Activated T-cell treated with anti-CD3 and anti-CD28 coated beads, Interleukin-2, amount 50 U/mL, for 4 hours (primary cell): ENCODE measurements at regions not wholly inside any gene's neighbourhood (a gene's known extent, or its start where the extent isn't known, plus 50 kb on each side); places are given as distances from the start of the nearest gene placed in this dataset.
A peak's percentile ranks its signal among the peaks of the same experiment; 100 is the strongest.

Source experiments
- ATAC-seq, 2 donors: fragments of 200-7000 bp; cut with Tn5 transposase; one replicate each; pipeline ENCODE4 v1.10.0; 2021
- DNase-seq: peaks from one replicate; pipeline ENCODE4 v3.0.0-alpha.2; 2020
- H3K27me3 Mint-ChIP-seq: one replicate; pipeline ENCODE4 v1.8.0; 2021; ENCODE audit warnings: low read depth, mixed read lengths
- H3K36me3 Mint-ChIP-seq: one replicate; pipeline ENCODE4 v1.8.0; 2022; ENCODE audit warnings: mixed read lengths; ENCODE audit not compliant: insufficient read depth
- H3K4me1 Mint-ChIP-seq: one replicate; pipeline ENCODE4 v1.8.0; 2021; ENCODE audit warnings: low read depth, mixed read lengths
- H3K4me3 Mint-ChIP-seq: one replicate; pipeline ENCODE4 v1.8.0; 2021; ENCODE audit warnings: mild to moderate bottlenecking, moderate library complexity, mixed read lengths
- H3K9me3 Mint-ChIP-seq: one replicate; pipeline ENCODE4 v1.8.0; 2021; ENCODE audit warnings: mixed read lengths

- peaks cover 2% of the 10 kb centered on the region for H3K36me3 Mint-ChIP-seq
- no peaks in the 10 kb centered on the region for H3K27me3 Mint-ChIP-seq
- peak; percentile 27 for DNase-seq
- H3K4me1 Mint-ChIP-seq: peaks cover 67% of the 10 kb centered on the region
- no peaks in the 10 kb centered on the region for H3K9me3 Mint-ChIP-seq
- peak; percentile 11 to 16 for ATAC-seq
- H3K4me3 Mint-ChIP-seq: peak overlapping the region; percentile 33
Observed at GRCh38 chr14:71324767-71325272, 417.6 kb downstream of the PCNX1 start.

GRCh38 chr14:71327691-71328090, 420.4 kb downstream of the PCNX1 start:
- H3K9me3 Mint-ChIP-seq: no peaks in the 10 kb centered on the region
- H3K36me3 Mint-ChIP-seq: peaks cover 13% of the 10 kb centered on the region
- no peak overlapping the region for H3K4me3 Mint-ChIP-seq
- DNase-seq (no peak), ATAC-seq (no peak)
- H3K27me3 Mint-ChIP-seq: no peaks in the 10 kb centered on the region
- peaks cover 76% of the 10 kb centered on the region for H3K4me1 Mint-ChIP-seq

- Mint-ChIP-seq H3K4me1 (peaks cover 76% of the 10 kb centered on the region), H3K9me3 (no peaks in the 10 kb centered on the region)
- ATAC-seq: no peak
Observed at GRCh38 chr14:71328183-71328582, 420.9 kb downstream of the PCNX1 start.

GRCh38 chr14:71328954-71329353, 421.7 kb downstream of the PCNX1 start:
- ATAC-seq (no peak), DNase-seq (no peak)
- Mint-ChIP-seq H3K4me3 (no peak overlapping the region), H3K36me3 (peaks cover 21% of the 10 kb centered on the region), H3K9me3 (peaks cover 6% of the 10 kb centered on the region), H3K4me1 (peaks cover 78% of the 10 kb centered on the region), H3K27me3 (no peaks in the 10 kb centered on the region)

More at GRCh38 chr14:71328183-71328582, 420.9 kb downstream of the PCNX1 start:
- no peak overlapping the region for H3K4me3 Mint-ChIP-seq
- DNase-seq: no peak
- no peaks in the 10 kb centered on the region for H3K27me3 Mint-ChIP-seq
- H3K36me3 Mint-ChIP-seq: peaks cover 15% of the 10 kb centered on the region

- H3K27me3 Mint-ChIP-seq: no peaks in the 10 kb centered on the region
- peaks cover 6% of the 10 kb centered on the region for H3K9me3 Mint-ChIP-seq
- peaks cover 24% of the 10 kb centered on the region for H3K36me3 Mint-ChIP-seq
- DNase-seq (no peak), ATAC-seq (no peak)
- H3K4me3 Mint-ChIP-seq: no peak overlapping the region
- H3K4me1 Mint-ChIP-seq: peaks cover 61% of the 10 kb centered on the region
Observed at GRCh38 chr14:71331403-71331802, 424.1 kb downstream of the PCNX1 start.

- ATAC-seq (no peak), DNase-seq (no peak)
- peaks cover 6% of the 10 kb centered on the region for H3K9me3 Mint-ChIP-seq
- H3K36me3 Mint-ChIP-seq: peaks cover 31% of the 10 kb centered on the region
- peaks cover 60% of the 10 kb centered on the region for H3K4me1 Mint-ChIP-seq
- H3K4me3 Mint-ChIP-seq: no peak overlapping the region
- H3K27me3 Mint-ChIP-seq: no peaks in the 10 kb centered on the region
Observed at GRCh38 chr14:71332476-71332875, 425.2 kb downstream of the PCNX1 start.

- Mint-ChIP-seq H3K36me3 (peaks cover 34% of the 10 kb centered on the region), H3K27me3 (no peaks in the 10 kb centered on the region), H3K4me1 (peaks cover 48% of the 10 kb centered on the region), H3K4me3 (no peak overlapping the region), H3K9me3 (peaks cover 6% of the 10 kb centered on the region)
- peak; percentile 92 to 93 for ATAC-seq
- DNase-seq: no peak
Observed at GRCh38 chr14:71333705-71334104, 426.4 kb downstream of the PCNX1 start.

- Mint-ChIP-seq H3K9me3 (peaks cover 6% of the 10 kb centered on the region), H3K27me3 (no peaks in the 10 kb centered on the region), H3K36me3 (peaks cover 29% of the 10 kb centered on the region), H3K4me1 (peaks cover 38% of the 10 kb centered on the region), H3K4me3 (no peak overlapping the region)
- no peak for DNase-seq
- ATAC-seq: no peak
Observed at GRCh38 chr14:71336489-71337192, 429.4 kb downstream of the PCNX1 start.

- no peak overlapping the region for H3K4me3 Mint-ChIP-seq
- H3K36me3 Mint-ChIP-seq: peaks cover 27% of the 10 kb centered on the region
- H3K9me3 Mint-ChIP-seq: peaks cover 6% of the 10 kb centered on the region
- H3K27me3 Mint-ChIP-seq: no peaks in the 10 kb centered on the region
- peaks cover 26% of the 10 kb centered on the region for H3K4me1 Mint-ChIP-seq
- DNase-seq (no peak), ATAC-seq (no peak)
Observed at GRCh38 chr14:71338153-71338552, 430.9 kb downstream of the PCNX1 start.

- H3K4me3 Mint-ChIP-seq: no peak overlapping the region
- peaks cover 16% of the 10 kb centered on the region for H3K4me1 Mint-ChIP-seq
Observed at GRCh38 chr14:71339650-71340415, 432.6 kb downstream of the PCNX1 start.

GRCh38 chr14:71341156-71341555, 433.9 kb downstream of the PCNX1 start:
- H3K4me1 Mint-ChIP-seq: peaks cover 18% of the 10 kb centered on the region
- no peaks in the 10 kb centered on the region for H3K27me3 Mint-ChIP-seq
- H3K4me3 Mint-ChIP-seq: no peak overlapping the region

More at GRCh38 chr14:71339650-71340415, 432.6 kb downstream of the PCNX1 start:
- no peak for DNase-seq
- Mint-ChIP-seq H3K27me3 (no peaks in the 10 kb centered on the region), H3K36me3 (peaks cover 22% of the 10 kb centered on the region), H3K9me3 (no peaks in the 10 kb centered on the region)
- no peak for ATAC-seq

GRCh38 chr14:71343724-71344123, 436.5 kb downstream of the PCNX1 start:
- Mint-ChIP-seq H3K4me1 (peaks cover 37% of the 10 kb centered on the region), H3K27me3 (no peaks in the 10 kb centered on the region), H3K9me3 (no peaks in the 10 kb centered on the region), H3K36me3 (peaks cover 19% of the 10 kb centered on the region), H3K4me3 (no peak overlapping the region)
- ATAC-seq (no peak), DNase-seq (no peak)

More at GRCh38 chr14:71341156-71341555, 433.9 kb downstream of the PCNX1 start:
- peaks cover 26% of the 10 kb centered on the region for H3K36me3 Mint-ChIP-seq
- DNase-seq: no peak
- ATAC-seq: no peak
- H3K9me3 Mint-ChIP-seq: no peaks in the 10 kb centered on the region

GRCh38 chr14:71344506-71344905, 437.2 kb downstream of the PCNX1 start:
- no peak overlapping the region for H3K4me3 Mint-ChIP-seq
- peaks cover 45% of the 10 kb centered on the region for H3K4me1 Mint-ChIP-seq
- no peaks in the 10 kb centered on the region for H3K9me3 Mint-ChIP-seq
- H3K36me3 Mint-ChIP-seq: peaks cover 22% of the 10 kb centered on the region
- DNase-seq: no peak
- no peaks in the 10 kb centered on the region for H3K27me3 Mint-ChIP-seq
- ATAC-seq: no peak

GRCh38 chr14:71346685-71347084, 439.4 kb downstream of the PCNX1 start:
- H3K4me1 Mint-ChIP-seq: peaks cover 50% of the 10 kb centered on the region
- no peaks in the 10 kb centered on the region for H3K9me3 Mint-ChIP-seq
- ATAC-seq (peak in 1 of 2 donors; percentile 25), DNase-seq (no peak)
- no peak overlapping the region for H3K4me3 Mint-ChIP-seq
- no peaks in the 10 kb centered on the region for H3K27me3 Mint-ChIP-seq
- H3K36me3 Mint-ChIP-seq: peaks cover 20% of the 10 kb centered on the region
